ENCODE measurements at regions not wholly inside any gene's neighbourhood (a gene's known extent, or its start where the extent isn't known, plus 50 kb on each side); places are given as distances from the start of the nearest gene placed in this dataset.

DNA sequence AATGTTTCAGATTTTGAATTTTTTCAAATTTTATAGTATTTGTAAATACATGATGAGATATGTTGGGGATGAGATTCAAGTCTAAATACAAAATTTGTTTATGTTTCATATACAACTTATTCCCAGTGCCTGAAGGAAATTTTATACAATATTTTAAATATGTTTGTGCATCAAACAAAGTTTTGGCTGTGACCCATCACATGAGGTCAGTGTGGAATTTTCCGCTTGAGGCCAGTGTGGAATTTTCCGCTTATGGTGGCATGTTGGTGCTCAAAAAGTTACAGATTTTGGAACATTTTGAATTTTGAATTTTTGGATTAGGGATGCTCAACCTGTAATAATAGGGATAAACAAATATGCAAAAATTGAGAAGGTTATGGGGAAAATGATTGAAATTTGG, 356.6 kb upstream of the JAG1 start:
- TF ChIP-seq, protein P1, sequence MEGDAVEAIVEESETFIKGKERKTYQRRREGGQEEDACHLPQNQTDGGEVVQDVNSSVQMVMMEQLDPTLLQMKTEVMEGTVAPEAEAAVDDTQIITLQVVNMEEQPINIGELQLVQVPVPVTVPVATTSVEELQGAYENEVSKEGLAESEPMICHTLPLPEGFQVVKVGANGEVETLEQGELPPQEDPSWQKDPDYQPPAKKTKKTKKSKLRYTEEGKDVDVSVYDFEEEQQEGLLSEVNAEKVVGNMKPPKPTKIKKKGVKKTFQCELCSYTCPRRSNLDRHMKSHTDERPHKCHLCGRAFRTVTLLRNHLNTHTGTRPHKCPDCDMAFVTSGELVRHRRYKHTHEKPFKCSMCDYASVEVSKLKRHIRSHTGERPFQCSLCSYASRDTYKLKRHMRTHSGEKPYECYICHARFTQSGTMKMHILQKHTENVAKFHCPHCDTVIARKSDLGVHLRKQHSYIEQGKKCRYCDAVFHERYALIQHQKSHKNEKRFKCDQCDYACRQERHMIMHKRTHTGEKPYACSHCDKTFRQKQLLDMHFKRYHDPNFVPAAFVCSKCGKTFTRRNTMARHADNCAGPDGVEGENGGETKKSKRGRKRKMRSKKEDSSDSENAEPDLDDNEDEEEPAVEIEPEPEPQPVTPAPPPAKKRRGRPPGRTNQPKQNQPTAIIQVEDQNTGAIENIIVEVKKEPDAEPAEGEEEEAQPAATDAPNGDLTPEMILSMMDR (IDR thresholded peaks at IDR 0.05), result no peak
- TF ChIP-seq SP1 (CRISPR knock-in tag; conservative IDR thresholded peaks at IDR 0.05) (no peak), ETV6 (CRISPR knock-in tag; IDR thresholded peaks at IDR 0.05) (no peak)
- TF ChIP-seq, protein P2, sequence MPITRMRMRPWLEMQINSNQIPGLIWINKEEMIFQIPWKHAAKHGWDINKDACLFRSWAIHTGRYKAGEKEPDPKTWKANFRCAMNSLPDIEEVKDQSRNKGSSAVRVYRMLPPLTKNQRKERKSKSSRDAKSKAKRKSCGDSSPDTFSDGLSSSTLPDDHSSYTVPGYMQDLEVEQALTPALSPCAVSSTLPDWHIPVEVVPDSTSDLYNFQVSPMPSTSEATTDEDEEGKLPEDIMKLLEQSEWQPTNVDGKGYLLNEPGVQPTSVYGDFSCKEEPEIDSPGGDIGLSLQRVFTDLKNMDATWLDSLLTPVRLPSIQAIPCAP (CRISPR knock-in tag; IDR thresholded peaks at IDR 0.05), result no peak
